SJSA1 (cell line): ENCODE measurements at regions not wholly inside any gene's neighbourhood (a gene's known extent, or its start where the extent isn't known, plus 50 kb on each side); places are given as distances from the start of the nearest gene placed in this dataset.

ENCODE experiments used
- DNase-seq, 2 experiments: peaks; one replicate each; pipeline ENCODE4 v3.0.0-alpha.2; 2015 to 2020; ENCODE audit warnings: low spot score in 2 of 2, low read depth in 1 of 2
- H3K27ac ChIP-seq: fragments of 250-450 bp; sonication (Bioruptor Pico); 2 replicates; pipeline ENCODE4 v1.5.1; 2020; ENCODE audit warnings: mild to moderate bottlenecking, moderate library complexity
- H3K27me3 ChIP-seq: fragments of 250-450 bp; sonication (Bioruptor Pico); replicated peaks from 2 replicates; pipeline ENCODE4 v1.5.1; 2020; ENCODE audit warnings: mild to moderate bottlenecking, moderate library complexity
- H3K36me3 ChIP-seq: fragments of 250-450 bp; sonication (Bioruptor Pico); 2 replicates; pipeline ENCODE4 v1.5.1; 2020; ENCODE audit warnings: mild to moderate bottlenecking
- H3K4me1 ChIP-seq: fragments of 250-450 bp; sonication (Bioruptor Pico); replicated peaks from 2 replicates; pipeline ENCODE4 v1.6.1; 2021; ENCODE audit warnings: mild to moderate bottlenecking
- H3K4me3 ChIP-seq: fragments of 250-450 bp; sonication (Bioruptor Pico); 2 replicates; pipeline ENCODE4 v1.5.1; 2020; ENCODE audit warnings: mild to moderate bottlenecking
- H3K9me3 ChIP-seq: fragments of 250-450 bp; sonication (Bioruptor Pico); replicated peaks from 2 replicates; pipeline ENCODE4 v1.5.1; 2020; ENCODE audit warnings: mild to moderate bottlenecking

- Histone ChIP-seq H3K27ac (no peak overlapping the region), H3K9me3 (no peaks in the 10 kb centered on the region), H3K36me3 (no peaks in the 10 kb centered on the region), H3K4me1 (no peaks in the 10 kb centered on the region), H3K4me3 (no peak overlapping the region), H3K27me3 (no peaks in the 10 kb centered on the region; the same call in 1 of the 2 replicates)
- DNase-seq: no peak
Observed at GRCh38 chr21:35862969-35863368, 197.4 kb downstream of the SETD4 start.

- no peak overlapping the region for H3K27ac ChIP-seq
- no peaks in the 10 kb centered on the region for H3K36me3 ChIP-seq
- no peaks in the 10 kb centered on the region for H3K4me1 ChIP-seq
- H3K4me3 ChIP-seq: no peak overlapping the region
- no peak for DNase-seq
- H3K9me3 ChIP-seq: no peaks in the 10 kb centered on the region
- H3K27me3 ChIP-seq: no peaks in the 10 kb centered on the region; the same call in 1 of the 2 replicates
Observed at GRCh38 chr21:35861661-35862060, 198.7 kb downstream of the SETD4 start.

GRCh38 chr21:35860189-35860869 is 200.0 kb downstream of the SETD4 start:
- no peak overlapping the region for H3K4me3 ChIP-seq
- H3K4me1 ChIP-seq: no peaks in the 10 kb centered on the region
- no peaks in the 10 kb centered on the region for H3K9me3 ChIP-seq
- no peak overlapping the region for H3K27ac ChIP-seq
- H3K36me3 ChIP-seq: no peaks in the 10 kb centered on the region
- DNase-seq: no peak
- H3K27me3 ChIP-seq: no peaks in the 10 kb centered on the region; the same call in 1 of the 2 replicates

- Histone ChIP-seq H3K4me1 (no peaks in the 10 kb centered on the region), H3K4me3 (no peak overlapping the region), H3K27me3 (no peaks in the 10 kb centered on the region; the same call in 1 of the 2 replicates), H3K9me3 (no peaks in the 10 kb centered on the region), H3K27ac (no peak overlapping the region), H3K36me3 (no peaks in the 10 kb centered on the region)
- no peak for DNase-seq
Observed at GRCh38 chr21:35859677-35860076, 200.6 kb downstream of the SETD4 start.

GRCh38 chr21:35857095-35857494 is 203.2 kb downstream of the SETD4 start:
- Histone ChIP-seq H3K4me1 (peaks cover 8% of the 10 kb centered on the region), H3K27me3 (no peaks in the 10 kb centered on the region), H3K9me3 (no peaks in the 10 kb centered on the region), H3K27ac (no peak overlapping the region), H3K36me3 (no peaks in the 10 kb centered on the region), H3K4me3 (no peak overlapping the region)
- no peak for DNase-seq

GRCh38 chr21:35855484-35855883 is 204.8 kb downstream of the SETD4 start:
- Histone ChIP-seq H3K27me3 (no peaks in the 10 kb centered on the region), H3K27ac (no peak overlapping the region), H3K4me3 (no peak overlapping the region), H3K4me1 (peaks cover 8% of the 10 kb centered on the region), H3K9me3 (no peaks in the 10 kb centered on the region), H3K36me3 (no peaks in the 10 kb centered on the region)
- DNase-seq: no peak

- no peaks in the 10 kb centered on the region for H3K36me3 ChIP-seq
- no peak overlapping the region for H3K4me3 ChIP-seq
- DNase-seq: no peak
- peaks cover 8% of the 10 kb centered on the region for H3K4me1 ChIP-seq
- H3K9me3 ChIP-seq: no peaks in the 10 kb centered on the region
- no peaks in the 10 kb centered on the region for H3K27me3 ChIP-seq
- no peak overlapping the region for H3K27ac ChIP-seq
Observed at GRCh38 chr21:35854281-35854680, 206.0 kb downstream of the SETD4 start.

GRCh38 chr21:35853321-35854239 is 206.7 kb downstream of the SETD4 start:
- Histone ChIP-seq H3K36me3 (no peaks in the 10 kb centered on the region), H3K9me3 (no peaks in the 10 kb centered on the region), H3K27me3 (no peaks in the 10 kb centered on the region), H3K4me3 (no peak overlapping the region), H3K4me1 (peaks cover 8% of the 10 kb centered on the region), H3K27ac (no peak overlapping the region)
- peak in 1 of 2 experiments; percentile 5 for DNase-seq

- Histone ChIP-seq H3K4me3 (no peak overlapping the region), H3K27me3 (no peaks in the 10 kb centered on the region), H3K9me3 (no peaks in the 10 kb centered on the region), H3K27ac (no peak overlapping the region), H3K4me1 (peaks cover 8% of the 10 kb centered on the region), H3K36me3 (no peaks in the 10 kb centered on the region)
- DNase-seq: no peak
Observed at GRCh38 chr21:35852820-35853219, 207.5 kb downstream of the SETD4 start.

- Histone ChIP-seq H3K4me3 (no peak overlapping the region), H3K36me3 (no peaks in the 10 kb centered on the region), H3K27me3 (no peaks in the 10 kb centered on the region), H3K27ac (no peak overlapping the region), H3K9me3 (no peaks in the 10 kb centered on the region), H3K4me1 (peaks cover 8% of the 10 kb centered on the region)
- no peak for DNase-seq
Observed at GRCh38 chr21:35850542-35851103, 209.7 kb downstream of the SETD4 start.

GRCh38 chr21:35850029-35850428 is 210.3 kb downstream of the SETD4 start:
- H3K27me3 ChIP-seq: no peaks in the 10 kb centered on the region
- peaks cover 8% of the 10 kb centered on the region for H3K4me1 ChIP-seq
- no peaks in the 10 kb centered on the region for H3K9me3 ChIP-seq
- no peak for DNase-seq
- no peak overlapping the region for H3K4me3 ChIP-seq
- no peak overlapping the region for H3K27ac ChIP-seq
- no peaks in the 10 kb centered on the region for H3K36me3 ChIP-seq

- H3K4me1 ChIP-seq: peaks cover 8% of the 10 kb centered on the region
- no peaks in the 10 kb centered on the region for H3K36me3 ChIP-seq
- no peak for DNase-seq
- H3K27me3 ChIP-seq: no peaks in the 10 kb centered on the region
- no peak overlapping the region for H3K27ac ChIP-seq
- H3K9me3 ChIP-seq: no peaks in the 10 kb centered on the region
- no peak overlapping the region for H3K4me3 ChIP-seq
Observed at GRCh38 chr21:35849144-35849543, 211.2 kb downstream of the SETD4 start.

- Histone ChIP-seq H3K27ac (no peak overlapping the region), H3K36me3 (no peaks in the 10 kb centered on the region), H3K4me3 (no peak overlapping the region), H3K9me3 (no peaks in the 10 kb centered on the region), H3K27me3 (no peaks in the 10 kb centered on the region), H3K4me1 (no peaks in the 10 kb centered on the region)
- no peak for DNase-seq
Observed at GRCh38 chr21:35843911-35844667, 216.2 kb downstream of the SETD4 start.
